ENCODE measurements at regions not wholly inside any gene's neighbourhood (a gene's known extent, or its start where the extent isn't known, plus 50 kb on each side); places are given as distances from the start of the nearest gene placed in this dataset.
"Not testable (repeated sequence)": the region's sequence is repeated elsewhere in the genome, so short reads cannot be mapped to it uniquely, and the experiment has no call there.

DNA sequence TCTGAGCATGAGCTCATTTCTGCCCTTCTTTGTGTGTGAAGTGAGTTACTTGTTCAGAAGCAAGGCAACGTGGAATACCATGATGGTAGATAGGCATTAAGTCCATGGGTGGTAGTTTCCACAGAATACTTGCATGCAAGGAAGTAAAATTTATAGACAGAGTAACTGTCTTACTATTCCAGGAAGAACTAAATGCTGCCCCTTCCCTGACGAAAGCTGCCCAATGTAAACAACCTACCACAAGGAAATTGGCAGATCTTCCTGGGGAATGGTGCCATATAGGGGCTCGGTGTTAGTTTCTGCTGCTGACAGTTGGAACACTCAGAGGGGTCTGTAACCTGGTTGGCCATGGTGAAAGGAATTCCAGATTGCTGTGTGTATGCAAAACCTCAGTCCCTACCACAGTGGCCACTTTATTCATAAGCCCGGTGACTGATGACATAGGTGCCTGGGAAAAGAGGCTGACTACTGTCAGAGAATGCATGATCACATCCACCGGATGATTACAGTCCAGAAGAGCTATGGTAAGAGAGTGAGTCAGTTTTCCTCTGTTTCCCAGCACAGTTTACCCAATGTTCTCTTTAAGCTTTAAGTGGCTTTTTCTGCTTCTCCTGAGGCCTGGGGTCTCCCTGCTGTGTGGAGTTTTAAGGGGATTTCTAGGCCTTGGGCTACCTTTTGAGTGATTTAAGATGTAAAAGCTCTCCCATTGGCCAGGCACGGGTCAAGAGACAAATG lies 463.7 kb upstream of the NPAP1 start:
- intact Hi-C loops (cut with DNase I, micrococcal nuclease); CTCF ChIA-PET; POLR2A ChIA-PET; H3K9me3 ChIP-seq (ENCODE audit: control insufficient read depth in 1 of 2, insufficient read depth in 1 of 2, low read length in 2 of 2); DNase-seq; H3K4me1 Mint-ChIP-seq (ENCODE audit: low read depth); H3K27me3 Mint-ChIP-seq; H3K36me3 ChIP-seq (ENCODE audit: insufficient read depth, low read length); H3K4me1 ChIP-seq (ENCODE audit: insufficient read depth, low read length); H3K4me3 ChIP-seq (ENCODE audit: low read length); H3K27ac Mint-ChIP-seq; H3K27me3 ChIP-seq (ENCODE audit: control insufficient read depth in 1 of 2, insufficient read depth in 2 of 2, low read length in 2 of 2); ATAC-seq (ENCODE audit: poor library complexity); H3K9me3 Mint-ChIP-seq; H3K27ac ChIP-seq (ENCODE audit: low read depth in 1 of 2, low read length in 2 of 2); H3K4me3 Mint-ChIP-seq; H3K36me3 Mint-ChIP-seq (ENCODE audit: low read depth): not testable (repeated sequence)

DNA sequence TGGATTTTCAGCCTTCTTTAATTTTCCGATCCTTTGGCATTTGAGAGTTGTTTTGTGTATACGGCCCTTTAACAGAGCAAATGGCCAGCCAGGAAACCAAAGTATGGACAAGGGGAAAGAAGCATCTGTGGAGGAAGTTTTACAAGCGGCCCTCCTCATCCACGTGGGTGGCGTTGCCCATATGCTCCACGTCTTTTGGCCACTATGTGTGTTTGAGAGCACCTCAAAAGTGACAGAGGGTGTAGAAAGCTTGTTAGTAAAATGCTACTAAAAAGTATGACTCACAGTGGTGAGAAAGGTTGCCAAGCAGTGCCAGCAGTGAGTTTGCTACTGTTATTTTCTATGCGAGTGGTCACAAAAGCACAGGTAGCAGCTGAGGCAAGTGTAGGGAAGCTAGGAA lies 451.8 kb upstream of the NPAP1 start:
- H3K27ac Mint-ChIP-seq: no peak overlapping the region
- TF ChIP-seq, protein P1, sequence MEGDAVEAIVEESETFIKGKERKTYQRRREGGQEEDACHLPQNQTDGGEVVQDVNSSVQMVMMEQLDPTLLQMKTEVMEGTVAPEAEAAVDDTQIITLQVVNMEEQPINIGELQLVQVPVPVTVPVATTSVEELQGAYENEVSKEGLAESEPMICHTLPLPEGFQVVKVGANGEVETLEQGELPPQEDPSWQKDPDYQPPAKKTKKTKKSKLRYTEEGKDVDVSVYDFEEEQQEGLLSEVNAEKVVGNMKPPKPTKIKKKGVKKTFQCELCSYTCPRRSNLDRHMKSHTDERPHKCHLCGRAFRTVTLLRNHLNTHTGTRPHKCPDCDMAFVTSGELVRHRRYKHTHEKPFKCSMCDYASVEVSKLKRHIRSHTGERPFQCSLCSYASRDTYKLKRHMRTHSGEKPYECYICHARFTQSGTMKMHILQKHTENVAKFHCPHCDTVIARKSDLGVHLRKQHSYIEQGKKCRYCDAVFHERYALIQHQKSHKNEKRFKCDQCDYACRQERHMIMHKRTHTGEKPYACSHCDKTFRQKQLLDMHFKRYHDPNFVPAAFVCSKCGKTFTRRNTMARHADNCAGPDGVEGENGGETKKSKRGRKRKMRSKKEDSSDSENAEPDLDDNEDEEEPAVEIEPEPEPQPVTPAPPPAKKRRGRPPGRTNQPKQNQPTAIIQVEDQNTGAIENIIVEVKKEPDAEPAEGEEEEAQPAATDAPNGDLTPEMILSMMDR (IDR thresholded peaks at IDR 0.05): no peak
- intact Hi-C loops (cut with DNase I, micrococcal nuclease): no loop called here
- ATAC-seq (ENCODE audit: poor library complexity): no peak
- no peaks in the 10 kb centered on the region for H3K36me3 Mint-ChIP-seq (ENCODE audit: low read depth)
- peaks cover 8% of the 10 kb centered on the region for H3K9me3 Mint-ChIP-seq
- POLR2A ChIA-PET: no interaction called here
- Histone ChIP-seq H3K4me3 (ENCODE audit: low read length) (no peak overlapping the region), H3K4me1 (ENCODE audit: insufficient read depth, low read length) (no peaks in the 10 kb centered on the region), H3K36me3 (ENCODE audit: insufficient read depth, low read length) (no peaks in the 10 kb centered on the region), H3K27me3 (ENCODE audit: control insufficient read depth in 1 of 2, insufficient read depth in 2 of 2, low read length in 2 of 2) (no peaks in the 10 kb centered on the region), H3K27ac (ENCODE audit: low read depth in 1 of 2, low read length in 2 of 2) (no peak overlapping the region), H3K9me3 (ENCODE audit: control insufficient read depth in 1 of 2, insufficient read depth in 1 of 2, low read length in 2 of 2) (peaks cover 0 to 4% of the 10 kb centered on the region in 2 experiments)
- H3K4me3 Mint-ChIP-seq: no peak overlapping the region
- H3K4me1 Mint-ChIP-seq (ENCODE audit: low read depth): no peaks in the 10 kb centered on the region
- DNase-seq: no peak
- H3K27me3 Mint-ChIP-seq: no peaks in the 10 kb centered on the region
- CTCF ChIA-PET: no interaction called here

DNA sequence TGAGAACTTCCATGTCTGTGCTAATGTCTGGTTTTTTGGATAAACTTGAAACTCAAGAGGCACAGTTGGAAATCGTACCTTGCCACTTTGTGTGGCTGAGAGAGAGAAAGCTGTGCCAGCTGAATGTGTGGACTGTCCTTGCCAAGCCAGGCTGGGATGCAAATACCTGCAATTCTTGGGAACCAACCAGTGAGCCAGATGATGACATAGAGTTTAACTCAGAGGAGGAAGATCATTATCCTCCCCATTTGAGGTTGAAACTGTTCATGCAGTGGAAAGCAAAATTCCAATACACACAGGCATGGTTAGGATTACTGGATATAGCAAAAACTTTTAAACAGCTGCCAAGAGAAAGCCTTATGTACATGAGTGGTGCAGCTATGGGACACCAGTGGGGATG lies 451.4 kb upstream of the NPAP1 start:
- no peaks in the 10 kb centered on the region for H3K4me1 ChIP-seq (ENCODE audit: insufficient read depth, low read length)
- DNase-seq (no peak), ATAC-seq (ENCODE audit: poor library complexity) (no peak)
- Mint-ChIP-seq H3K4me3 (no peak overlapping the region), H3K27ac (no peak overlapping the region), H3K27me3 (no peaks in the 10 kb centered on the region), H3K9me3 (peaks cover 12% of the 10 kb centered on the region), H3K4me1 (ENCODE audit: low read depth) (no peaks in the 10 kb centered on the region), H3K36me3 (ENCODE audit: low read depth) (no peaks in the 10 kb centered on the region)
- no peak overlapping the region for H3K4me3 ChIP-seq (ENCODE audit: low read length)
- H3K9me3 ChIP-seq (ENCODE audit: control insufficient read depth in 1 of 2, insufficient read depth in 1 of 2, low read length in 2 of 2): peaks cover 0 to 4% of the 10 kb centered on the region in 2 experiments
- TF ChIP-seq, protein P1 (IDR thresholded peaks at IDR 0.05): no peak
- no peaks in the 10 kb centered on the region for H3K27me3 ChIP-seq (ENCODE audit: control insufficient read depth in 1 of 2, insufficient read depth in 2 of 2, low read length in 2 of 2)
- CTCF ChIA-PET: no interaction called here
- POLR2A ChIA-PET: no interaction called here
- no peaks in the 10 kb centered on the region for H3K36me3 ChIP-seq (ENCODE audit: insufficient read depth, low read length)
- no peak overlapping the region for H3K27ac ChIP-seq (ENCODE audit: low read depth in 1 of 2, low read length in 2 of 2)
- intact Hi-C loops (cut with DNase I, micrococcal nuclease): no loop called here

DNA sequence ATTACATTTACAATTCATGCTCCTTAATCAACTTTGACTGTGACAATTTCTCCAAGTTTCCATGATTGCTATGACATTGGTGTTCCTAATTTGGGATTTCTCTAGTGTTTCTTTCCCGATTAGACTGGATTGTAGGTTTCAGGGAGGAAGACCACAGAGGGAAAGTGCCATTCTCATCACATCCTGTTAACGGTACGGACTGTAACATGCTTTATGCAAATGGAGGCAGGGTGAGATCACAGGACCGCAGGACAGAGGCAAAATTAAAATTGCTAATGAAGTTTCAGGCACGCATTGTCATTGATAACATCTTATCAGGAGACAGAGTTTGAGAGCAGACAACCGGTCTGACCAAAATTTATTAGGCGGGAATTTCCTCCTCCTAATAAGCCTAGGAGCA lies 446.7 kb upstream of the NPAP1 start:
- DNase-seq; H3K27me3 ChIP-seq (ENCODE audit: control insufficient read depth in 1 of 2, insufficient read depth in 2 of 2, low read length in 2 of 2); intact Hi-C loops (cut with DNase I, micrococcal nuclease); H3K4me1 Mint-ChIP-seq (ENCODE audit: low read depth); CTCF ChIA-PET; H3K4me3 ChIP-seq (ENCODE audit: low read length); H3K27ac ChIP-seq (ENCODE audit: low read depth in 1 of 2, low read length in 2 of 2); H3K36me3 ChIP-seq (ENCODE audit: insufficient read depth, low read length); H3K36me3 Mint-ChIP-seq (ENCODE audit: low read depth); H3K27me3 Mint-ChIP-seq; H3K4me3 Mint-ChIP-seq; H3K4me1 ChIP-seq (ENCODE audit: insufficient read depth, low read length); ATAC-seq (ENCODE audit: poor library complexity); H3K27ac Mint-ChIP-seq; POLR2A ChIA-PET; H3K9me3 ChIP-seq (ENCODE audit: control insufficient read depth in 1 of 2, insufficient read depth in 1 of 2, low read length in 2 of 2): not testable (repeated sequence)
- peaks cover 11% of the 10 kb centered on the region for H3K9me3 Mint-ChIP-seq

DNA sequence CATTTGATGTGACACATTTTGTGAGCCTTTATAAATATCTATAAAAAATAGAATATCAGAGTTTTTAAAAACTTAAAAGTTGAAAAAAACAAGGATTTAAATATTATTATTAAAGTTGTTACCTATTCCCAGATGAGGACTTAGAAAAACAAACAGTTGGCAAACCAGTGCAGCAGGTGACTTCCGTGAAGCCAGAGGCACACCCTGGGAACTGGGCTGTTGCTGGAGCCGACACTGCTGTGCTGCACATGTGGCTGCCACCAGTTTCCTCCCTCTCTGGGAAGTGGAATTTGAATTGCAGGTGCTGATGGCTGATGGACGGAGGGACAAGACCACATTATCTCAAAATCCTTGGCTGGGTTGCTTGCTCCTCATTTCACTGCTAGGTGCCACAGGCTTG lies 442.4 kb upstream of the NPAP1 start:
- H3K4me1 ChIP-seq (ENCODE audit: insufficient read depth, low read length); DNase-seq; H3K27ac Mint-ChIP-seq; CTCF ChIA-PET; H3K9me3 ChIP-seq (ENCODE audit: control insufficient read depth in 1 of 2, insufficient read depth in 1 of 2, low read length in 2 of 2); ATAC-seq (ENCODE audit: poor library complexity); H3K27me3 Mint-ChIP-seq; intact Hi-C loops (cut with DNase I, micrococcal nuclease); H3K4me1 Mint-ChIP-seq (ENCODE audit: low read depth); H3K27me3 ChIP-seq (ENCODE audit: control insufficient read depth in 1 of 2, insufficient read depth in 2 of 2, low read length in 2 of 2); H3K27ac ChIP-seq (ENCODE audit: low read depth in 1 of 2, low read length in 2 of 2); H3K36me3 Mint-ChIP-seq (ENCODE audit: low read depth); H3K4me3 ChIP-seq (ENCODE audit: low read length); H3K4me3 Mint-ChIP-seq; H3K36me3 ChIP-seq (ENCODE audit: insufficient read depth, low read length); POLR2A ChIA-PET: not testable (repeated sequence)
- H3K9me3 Mint-ChIP-seq: peaks cover 10% of the 10 kb centered on the region

DNA sequence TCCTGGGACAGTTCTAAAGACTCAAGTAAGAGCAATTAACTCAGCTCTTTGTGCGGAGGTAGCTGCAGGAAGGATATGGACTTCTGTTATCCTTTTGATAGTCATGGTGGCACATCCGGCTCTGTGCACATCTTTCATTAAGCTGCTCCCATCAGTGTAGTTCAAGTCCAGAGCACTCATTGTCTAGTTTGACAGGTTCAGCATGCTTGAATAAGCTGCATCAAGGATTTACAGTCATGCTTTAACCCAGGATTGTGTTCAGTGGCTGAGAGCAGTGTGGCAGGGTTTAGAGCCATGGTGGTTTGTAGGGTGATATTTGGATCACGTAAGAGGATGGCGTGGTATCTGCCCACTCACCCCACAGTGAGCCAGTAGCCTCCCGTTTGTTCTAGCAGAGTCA lies 435.0 kb upstream of the NPAP1 start:
- H3K27ac Mint-ChIP-seq; intact Hi-C loops (cut with DNase I, micrococcal nuclease); ATAC-seq (ENCODE audit: poor library complexity); H3K4me1 ChIP-seq (ENCODE audit: insufficient read depth, low read length); CTCF ChIA-PET; DNase-seq; POLR2A ChIA-PET; H3K27me3 Mint-ChIP-seq; H3K4me1 Mint-ChIP-seq (ENCODE audit: low read depth); H3K4me3 Mint-ChIP-seq; H3K9me3 ChIP-seq (ENCODE audit: control insufficient read depth in 1 of 2, insufficient read depth in 1 of 2, low read length in 2 of 2); H3K36me3 Mint-ChIP-seq (ENCODE audit: low read depth); H3K4me3 ChIP-seq (ENCODE audit: low read length); H3K27me3 ChIP-seq (ENCODE audit: control insufficient read depth in 1 of 2, insufficient read depth in 2 of 2, low read length in 2 of 2); H3K36me3 ChIP-seq (ENCODE audit: insufficient read depth, low read length); H3K27ac ChIP-seq (ENCODE audit: low read depth in 1 of 2, low read length in 2 of 2): not testable (repeated sequence)
- peaks cover 12% of the 10 kb centered on the region for H3K9me3 Mint-ChIP-seq
